ENCODE measurements at regions not wholly inside any gene's neighbourhood (a gene's known extent, or its start where the extent isn't known, plus 50 kb on each side); places are given as distances from the start of the nearest gene placed in this dataset.
A peak's percentile ranks its signal among the peaks of the same experiment; 100 is the strongest.

- no peak for DNase-seq (ENCODE audit: low spot score)
These were observed 187.8 kb downstream of the MID1IP1 start for GRCh38 chrX:38989076-38989475.

DNA sequence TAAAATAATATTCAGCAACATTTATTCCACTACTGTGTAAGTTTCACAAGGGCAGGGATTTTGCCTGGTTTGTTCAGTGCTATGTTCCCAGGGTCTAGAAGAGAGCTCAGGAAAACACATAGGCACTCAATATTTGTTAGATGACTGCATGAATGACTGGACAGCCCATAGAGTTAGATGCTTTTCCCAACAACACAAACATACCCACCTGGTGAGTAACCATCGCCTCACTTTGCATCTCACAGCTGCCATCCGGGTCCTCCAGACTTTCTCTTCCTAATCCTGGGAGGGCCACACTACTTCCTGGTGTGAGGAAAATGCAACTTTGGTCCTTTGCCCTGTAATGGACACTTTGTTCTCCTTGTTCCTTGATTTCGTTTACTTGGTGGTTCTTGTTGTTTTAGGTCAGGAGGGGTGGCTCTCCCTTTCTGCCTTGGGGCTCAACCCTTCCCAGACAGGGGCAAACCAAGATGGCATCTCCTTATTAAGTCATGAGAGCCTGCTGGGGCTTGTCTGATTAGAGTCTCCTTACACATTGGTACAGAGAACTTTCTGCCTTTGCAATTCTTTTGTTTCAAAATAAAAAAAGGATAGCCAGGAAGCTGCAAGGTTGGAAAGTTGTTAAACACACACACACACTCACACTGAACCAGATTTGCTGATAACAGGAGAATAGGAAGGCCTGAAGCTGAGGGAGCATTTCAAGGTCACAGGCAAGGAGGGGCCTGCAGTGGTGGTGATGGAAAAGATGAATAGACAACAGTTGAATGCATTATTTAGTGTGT, 190.6 kb downstream of the MID1IP1 start:
- DNase-seq (ENCODE audit: low spot score), result no peak

- no peak for DNase-seq (ENCODE audit: low spot score)
These were observed 191.3 kb downstream of the MID1IP1 start for GRCh38 chrX:38992441-38993096.

DNA sequence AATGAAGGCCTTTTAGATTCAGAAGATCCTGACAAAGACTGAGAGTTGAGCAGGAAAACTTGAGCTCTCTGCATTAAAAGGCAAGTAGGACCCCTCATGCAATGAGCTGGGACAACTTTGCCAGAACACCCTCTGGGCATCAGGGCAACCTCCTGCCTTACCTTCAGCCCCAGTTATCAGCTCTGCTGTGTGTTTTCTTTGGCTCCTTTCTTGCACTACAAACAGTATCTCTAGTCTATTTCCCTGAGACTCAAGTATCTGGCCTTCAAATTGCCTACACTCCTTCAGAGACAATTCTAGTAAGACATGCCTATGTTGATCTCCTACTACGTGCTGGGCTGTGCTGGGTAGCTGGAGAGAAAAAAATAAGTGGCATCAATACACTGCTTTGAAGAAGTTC, 192.2 kb downstream of the MID1IP1 start:
- DNase-seq (ENCODE audit: low spot score), result no peak

DNA sequence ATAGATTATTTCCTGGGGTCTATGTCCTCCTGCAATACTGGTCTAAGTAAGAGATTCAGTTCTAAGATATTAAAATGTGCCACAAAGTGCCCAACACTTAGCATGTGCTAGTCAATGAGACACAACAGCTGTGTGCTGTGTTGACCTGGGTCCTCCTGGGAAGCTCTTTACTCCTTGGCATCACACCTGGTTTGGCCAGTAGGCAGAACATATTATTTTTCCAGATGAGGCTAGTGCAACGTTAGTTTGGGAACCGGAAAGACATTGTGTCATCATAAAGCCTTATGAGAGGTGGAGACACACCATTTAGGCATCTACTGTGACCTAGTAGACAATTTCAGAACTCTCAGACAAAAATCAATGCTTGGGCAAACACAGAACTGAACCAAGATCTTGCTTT, 197.8 kb downstream of the MID1IP1 start:
- DNase-seq (ENCODE audit: low spot score), result no peak

DNA sequence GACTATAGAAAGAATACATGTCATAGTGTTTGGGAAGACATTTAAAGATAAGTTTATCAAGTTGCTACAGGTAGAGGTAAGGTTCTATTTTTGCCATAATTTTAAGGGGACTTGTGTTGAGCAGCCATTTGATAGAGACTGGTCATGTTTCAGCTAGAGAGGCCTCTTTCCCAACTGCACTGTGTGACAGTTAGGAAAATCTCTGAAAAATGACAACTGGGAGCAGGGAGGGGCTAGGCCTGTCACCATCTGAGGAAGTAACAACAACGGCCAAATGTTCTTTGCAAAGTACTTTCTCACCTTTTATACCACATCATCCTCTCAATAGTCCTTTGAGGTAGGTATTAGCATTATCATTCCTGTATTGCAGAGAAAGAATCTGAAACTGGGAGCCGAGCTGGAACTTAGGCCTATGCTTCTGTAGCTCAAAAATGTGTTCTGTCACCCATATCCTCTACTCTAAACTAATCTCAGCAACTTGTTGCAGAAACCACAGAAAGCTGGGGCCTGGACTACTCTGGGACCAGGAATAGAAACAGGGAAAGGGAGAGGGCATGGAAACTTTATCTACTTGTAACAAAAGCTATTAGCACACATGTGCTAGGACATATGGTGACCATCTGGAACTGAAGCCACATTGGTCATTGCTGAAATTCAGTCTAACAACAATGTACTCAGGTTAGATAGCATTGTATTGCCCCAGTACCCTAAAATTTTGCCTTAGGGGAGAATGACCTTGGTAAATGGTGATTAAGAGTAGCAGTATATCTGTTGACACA, 198.9 kb downstream of the MID1IP1 start:
- DNase-seq (ENCODE audit: low spot score), result peak; percentile 58

DNA sequence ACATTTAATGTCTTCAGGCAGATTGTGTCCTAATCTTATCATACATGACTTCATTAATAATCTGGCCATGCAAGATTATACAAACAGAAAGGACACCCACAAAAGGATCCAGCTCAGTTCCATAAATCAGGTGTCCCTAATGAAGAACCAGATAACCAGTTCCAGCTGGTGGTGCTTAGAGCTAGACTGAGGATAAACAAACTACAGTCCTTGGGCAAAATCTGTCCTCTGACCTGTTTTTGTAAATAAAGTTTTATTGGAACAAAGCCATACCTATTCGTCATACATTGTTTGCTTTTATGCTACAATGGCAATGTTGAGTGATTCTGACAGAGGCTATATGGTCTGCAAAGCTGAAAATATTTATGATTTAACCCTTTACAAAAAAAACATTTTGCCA, 199.5 kb downstream of the MID1IP1 start:
- DNase-seq (ENCODE audit: low spot score), result peak; percentile 33

- no peak for DNase-seq (ENCODE audit: low spot score)
These were observed 201.2 kb downstream of the MID1IP1 start for GRCh38 chrX:39002466-39002865.

GRCh38 chrX:39008549-39008948, 207.3 kb downstream of the MID1IP1 start:
- DNase-seq (ENCODE audit: low spot score), result no peak

GRCh38 chrX:39011454-39012221, 210.4 kb downstream of the MID1IP1 start:
- no peak for DNase-seq (ENCODE audit: low spot score)

DNA sequence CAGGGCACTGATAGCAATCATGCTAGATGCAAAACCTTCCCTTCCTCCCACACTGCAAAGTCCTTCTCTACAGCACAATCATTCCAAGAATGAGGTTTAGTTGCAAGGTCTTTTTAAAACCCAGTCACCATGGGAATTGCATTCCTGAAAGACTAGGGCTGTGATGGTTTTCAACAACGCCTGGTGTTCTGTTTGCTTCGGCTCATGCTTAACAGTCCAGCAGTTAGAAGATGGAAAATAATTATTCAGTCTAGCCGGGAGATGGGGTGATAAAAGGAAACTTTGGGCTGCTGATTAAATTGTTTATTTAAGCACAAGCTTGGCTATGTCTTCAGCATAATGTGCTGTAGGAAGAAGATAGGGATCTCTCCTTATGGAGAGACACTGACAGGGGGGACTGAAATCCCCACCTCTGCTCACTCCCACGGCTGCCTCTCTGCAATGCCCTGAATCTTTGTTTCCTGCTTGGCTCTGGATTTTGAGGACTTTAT, 211.4 kb downstream of the MID1IP1 start:
- DNase-seq (ENCODE audit: low spot score), result no peak

DNA sequence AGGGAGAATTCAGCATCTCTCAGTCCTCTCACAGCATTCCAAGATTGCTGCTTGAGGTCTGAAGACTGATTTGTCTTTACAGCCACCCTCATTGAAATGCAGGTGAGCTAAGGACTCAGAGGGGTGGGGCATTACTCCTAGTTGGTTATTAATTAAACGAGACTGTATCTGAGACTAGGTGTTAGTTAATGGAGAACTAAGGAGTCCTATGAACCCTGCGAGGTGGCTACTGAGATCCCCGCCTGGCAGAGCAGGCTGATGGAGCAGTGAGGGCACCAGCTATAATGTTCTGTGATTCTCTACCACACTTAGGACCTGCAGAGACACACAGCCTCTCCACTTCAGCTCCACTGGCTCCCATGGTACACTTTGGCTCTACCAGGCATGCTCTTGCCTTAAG, 215.3 kb downstream of the MID1IP1 start:
- DNase-seq (ENCODE audit: low spot score), result no peak

DNA sequence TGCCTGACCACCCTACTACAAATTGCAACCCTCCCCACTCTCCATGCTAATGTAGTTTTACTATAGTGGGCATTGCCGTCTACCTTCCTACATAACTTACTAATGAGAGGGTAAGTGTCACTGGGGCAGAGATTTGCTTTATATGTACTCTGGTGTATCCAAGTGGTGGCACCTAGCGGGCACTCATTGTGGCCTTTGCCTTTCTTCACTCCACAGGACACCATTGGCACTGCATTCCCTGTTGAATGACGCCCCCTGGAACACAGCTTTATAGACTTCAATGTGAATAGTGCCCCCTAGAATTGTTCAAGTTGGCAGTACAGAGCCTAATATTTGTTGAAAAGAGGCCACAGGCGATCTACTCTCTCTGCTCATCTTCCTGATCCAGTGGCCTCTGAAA, 215.8 kb downstream of the MID1IP1 start:
- no peak for DNase-seq (ENCODE audit: low spot score)

DNA sequence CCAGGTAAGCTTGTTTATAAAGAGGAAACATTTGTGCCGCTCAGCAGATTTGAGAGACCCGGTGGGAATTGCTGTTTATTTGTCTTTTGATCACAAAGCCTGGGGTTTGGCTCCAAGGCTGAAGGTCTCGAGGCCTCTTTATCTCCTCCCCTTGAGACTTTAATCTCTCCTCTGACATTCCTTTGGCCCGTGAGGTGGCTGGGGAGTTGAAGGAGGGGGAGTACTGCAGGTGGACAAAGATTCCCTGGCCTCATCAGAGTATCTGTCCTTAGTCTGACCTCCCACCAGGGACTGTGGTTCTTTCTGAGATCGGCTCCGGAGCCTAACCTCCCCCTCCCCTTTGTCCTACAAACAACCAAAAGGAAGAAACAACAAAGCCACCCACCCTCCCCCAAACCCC, 216.5 kb downstream of the MID1IP1 start:
- no peak for DNase-seq (ENCODE audit: low spot score)

- DNase-seq (ENCODE audit: low spot score), result no peak
These were observed 217.3 kb downstream of the MID1IP1 start for GRCh38 chrX:39018541-39018940.

- no peak for DNase-seq (ENCODE audit: low spot score)
These were observed 217.8 kb downstream of the MID1IP1 start for GRCh38 chrX:39019056-39019455.

- no peak for DNase-seq (ENCODE audit: low spot score)
These were observed 218.9 kb downstream of the MID1IP1 start for GRCh38 chrX:39020051-39020669.

DNA sequence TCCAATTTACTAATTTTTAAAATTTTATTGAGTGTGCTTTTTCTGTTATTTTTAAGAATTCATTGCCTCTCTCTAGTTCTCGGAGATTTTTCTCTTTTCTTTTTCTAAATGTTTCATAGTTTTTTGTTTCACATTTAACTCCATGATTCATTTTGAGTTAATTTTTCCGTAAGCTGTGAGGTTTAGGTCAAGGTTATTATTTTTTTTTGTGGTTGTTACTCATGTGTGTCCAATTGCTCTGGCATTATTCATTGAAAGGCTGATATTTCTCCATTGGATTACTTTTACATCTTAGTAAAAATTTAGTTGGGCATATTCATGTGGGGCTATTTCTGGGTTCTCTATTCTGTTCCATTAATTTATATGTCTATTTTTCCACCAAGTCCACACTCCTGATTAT, 220.8 kb downstream of the MID1IP1 start:
- no peak for DNase-seq (ENCODE audit: low spot score)

DNA sequence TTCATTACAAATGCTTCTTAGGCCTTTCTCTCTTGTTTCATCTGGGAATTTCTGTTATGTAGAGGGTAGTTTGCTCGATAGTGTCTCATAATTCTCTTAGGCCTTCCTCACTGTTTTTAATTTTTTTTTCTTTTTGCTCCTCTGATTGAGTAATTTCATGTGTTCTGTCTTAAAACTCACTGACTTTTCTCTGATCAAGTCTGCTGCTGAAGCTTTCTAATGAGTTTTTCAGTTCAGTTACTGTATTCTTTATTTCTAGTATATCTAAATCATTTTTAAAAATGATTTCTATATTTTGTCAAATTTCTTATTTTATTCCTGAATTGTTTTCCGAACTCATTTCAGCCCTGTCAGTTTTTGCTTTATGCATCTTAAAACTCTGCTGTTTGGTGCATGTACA, 228.0 kb downstream of the MID1IP1 start:
- no peak for DNase-seq (ENCODE audit: low spot score)

DNA sequence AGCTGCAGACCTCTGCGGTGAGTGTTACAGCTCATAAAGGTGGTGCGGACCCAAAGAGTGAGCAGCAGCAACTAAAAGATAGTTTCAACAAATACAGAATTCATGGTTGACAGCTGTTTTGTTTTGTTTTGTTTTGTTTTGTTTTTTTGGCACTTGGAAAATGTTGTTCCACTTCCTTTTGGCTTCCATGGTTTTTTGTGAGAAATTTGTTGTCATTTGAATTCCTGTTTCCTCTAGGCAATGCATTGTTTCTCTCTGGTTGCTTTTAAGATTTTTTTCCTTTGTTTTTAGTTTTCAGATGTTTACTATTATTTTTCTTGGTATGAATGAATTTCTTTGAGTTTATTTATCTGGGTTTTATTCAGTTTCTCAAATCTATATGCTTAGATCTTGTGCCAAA, 229.4 kb downstream of the MID1IP1 start:
- DNase-seq (ENCODE audit: low spot score), result no peak

DNA sequence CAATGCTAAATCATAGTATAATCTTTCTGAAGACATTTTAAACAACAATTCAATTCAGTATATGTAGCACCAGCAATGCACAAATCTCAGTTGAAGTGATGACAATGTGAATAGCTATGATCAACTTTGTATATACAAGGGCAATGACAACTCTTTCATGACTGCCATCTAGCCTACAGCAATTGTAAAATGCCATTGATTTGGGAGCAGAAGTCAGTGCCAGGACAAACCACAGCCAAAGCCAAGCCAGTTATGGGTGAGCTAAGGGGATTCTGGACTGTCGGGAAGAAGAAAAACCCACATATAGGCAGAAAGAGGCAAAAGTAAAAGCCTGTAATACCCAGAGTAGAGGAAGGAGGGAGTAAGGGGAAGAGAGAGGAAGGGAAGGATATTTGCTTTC, 238.6 kb downstream of the MID1IP1 start:
- DNase-seq (ENCODE audit: low spot score), result no peak
